SU-DHL-6 (cell line): ENCODE measurements at regions not wholly inside any gene's neighbourhood (a gene's known extent, or its start where the extent isn't known, plus 50 kb on each side); places are given as distances from the start of the nearest gene placed in this dataset.

Experiments
- H2AFZ ChIP-seq: fragments of 200-600 bp; sonication (generic); 2 replicates; pipeline ENCODE4 v1.6.1; 2014; ENCODE audit warnings: low read depth, mild to moderate bottlenecking, moderate library complexity, mixed read lengths, antibody characterized with exemption, low read length; ENCODE audit not compliant: severe bottlenecking
- H3F3A ChIP-seq: fragments of 200-600 bp; shearing (Covaris generic); 2 replicates; pipeline ENCODE4 v1.6.0; 2016; ENCODE audit warnings: antibody characterized with exemption, mild to moderate bottlenecking; ENCODE audit not compliant: insufficient read depth
- H3K27ac ChIP-seq: fragments of 200-600 bp; sonication (generic); 2 replicates; pipeline ENCODE4 v1.5.1; 2016; ENCODE audit warnings: low read depth, mild to moderate bottlenecking, low read length, moderate library complexity, mixed read lengths
- H3K27me3 ChIP-seq: fragments of 200-600 bp; sonication (generic), shearing (Covaris generic); 2 replicates; pipeline ENCODE4 v1.6.0; 2014; ENCODE audit warnings: mild to moderate bottlenecking, low read length
- H3K36me3 ChIP-seq: fragments of 200-600 bp; sonication (generic); 2 replicates; pipeline ENCODE4 v1.6.1; 2014; ENCODE audit warnings: mild to moderate bottlenecking, low read length, mixed read lengths
- H3K4me2 ChIP-seq: fragments of 300-600, 200-600 bp; shearing (Covaris generic), sonication (generic); 2 replicates; pipeline ENCODE4 v1.6.0; 2014; ENCODE audit warnings: low read length, low read depth, mild to moderate bottlenecking; ENCODE audit not compliant: poor library complexity, severe bottlenecking
- H3K4me3 ChIP-seq: fragments of 200-600 bp; sonication (generic); 2 replicates; pipeline ENCODE4 v1.5.1; 2014; ENCODE audit warnings: antibody characterized with exemption, low read length, mild to moderate bottlenecking, mixed read lengths; ENCODE audit not compliant: insufficient read depth, poor library complexity, severe bottlenecking
- H3K79me2 ChIP-seq: fragments of 200-600 bp; sonication (generic); 2 replicates; pipeline ENCODE4 v1.6.1; 2014; ENCODE audit warnings: mild to moderate bottlenecking, low read length, moderate library complexity; ENCODE audit not compliant: insufficient read depth
- H3K9ac ChIP-seq: fragments of 200-600 bp; sonication (generic); 2 replicates; pipeline ENCODE4 v1.7.0; 2014; ENCODE audit warnings: mild to moderate bottlenecking, low read length
- H3K9me2 ChIP-seq: fragments of 200-600 bp; sonication (generic); replicated peaks from 2 replicates; pipeline ENCODE4 v1.6.1; 2014; ENCODE audit warnings: low read length; ENCODE audit not compliant: insufficient read depth
- H3K9me3 ChIP-seq: fragments of 200-600 bp; sonication (generic); 2 replicates; pipeline ENCODE4 v1.6.1; 2014; ENCODE audit warnings: low read length, mixed read lengths; ENCODE audit not compliant: insufficient read depth
- H4K20me1 ChIP-seq: fragments of 200-600 bp; sonication (generic); 2 replicates; pipeline ENCODE4 v1.6.1; 2014; ENCODE audit warnings: low read depth, mild to moderate bottlenecking, antibody characterized with exemption, low read length, moderate library complexity, mixed read lengths
- CTCF ChIP-seq: fragments of 200-600 bp; sonication (generic); IDR thresholded peaks from one replicate; pipeline ENCODE4 v1.5.1; 2017; ENCODE audit warnings: antibody characterized with exemption, mild to moderate bottlenecking, low read length, moderate library complexity; ENCODE audit not compliant: insufficient read depth, poor library complexity, severe bottlenecking
- EZH2phosphoT487 ChIP-seq: fragments of 200-600 bp; sonication (generic), shearing (Covaris generic); conservative IDR thresholded peaks from 2 replicates; pipeline ENCODE4 v1.6.1; 2018; ENCODE audit warnings: mild to moderate bottlenecking, antibody characterized with exemption, low read length, moderate library complexity, mixed read lengths

- no peaks in the 10 kb centered on the region for H3K27me3 ChIP-seq
- no peak for TF ChIP-seq CTCF
- no peak for TF ChIP-seq EZH2phosphoT487
- no peaks in the 10 kb centered on the region for H3K79me2 ChIP-seq
- no peak overlapping the region for H3K9ac ChIP-seq
- H2AFZ ChIP-seq, result no peak overlapping the region
- H3K4me3 ChIP-seq, result no peak overlapping the region
- H3K36me3 ChIP-seq, result no peaks in the 10 kb centered on the region
- no peaks in the 10 kb centered on the region for H4K20me1 ChIP-seq
- H3K9me2 ChIP-seq, result no peaks in the 10 kb centered on the region
- H3K9me3 ChIP-seq, result no peaks in the 10 kb centered on the region
- H3K27ac ChIP-seq, result no peak overlapping the region
- H3K4me2 ChIP-seq, result no peak overlapping the region
- no peaks in the 10 kb centered on the region for H3F3A ChIP-seq
Measured at GRCh38 chr3:8405144-8405543, 96.5 kb upstream of the LMCD1 start.

- no peaks in the 10 kb centered on the region for H3K79me2 ChIP-seq
- no peak overlapping the region for H3K4me2 ChIP-seq
- no peaks in the 10 kb centered on the region for H3F3A ChIP-seq
- H3K9me2 ChIP-seq, result no peaks in the 10 kb centered on the region
- no peaks in the 10 kb centered on the region for H3K9me3 ChIP-seq
- no peak overlapping the region for H2AFZ ChIP-seq
- no peaks in the 10 kb centered on the region for H4K20me1 ChIP-seq
- no peak for TF ChIP-seq CTCF
- TF ChIP-seq EZH2phosphoT487, result no peak
- H3K27ac ChIP-seq, result no peak overlapping the region
- H3K4me3 ChIP-seq, result no peak overlapping the region
- no peaks in the 10 kb centered on the region for H3K36me3 ChIP-seq
- H3K27me3 ChIP-seq, result no peaks in the 10 kb centered on the region
- H3K9ac ChIP-seq, result no peak overlapping the region
Measured at GRCh38 chr3:8406479-8406878, 95.1 kb upstream of the LMCD1 start.

- TF ChIP-seq EZH2phosphoT487 (no peak), CTCF (no peak)
- Histone ChIP-seq H4K20me1 (no peaks in the 10 kb centered on the region), H3K9me3 (no peaks in the 10 kb centered on the region), H3F3A (no peaks in the 10 kb centered on the region), H3K4me3 (no peak overlapping the region), H3K27ac (no peak overlapping the region), H3K9ac (no peak overlapping the region), H2AFZ (no peak overlapping the region), H3K27me3 (no peaks in the 10 kb centered on the region), H3K4me2 (no peak overlapping the region), H3K36me3 (no peaks in the 10 kb centered on the region), H3K9me2 (no peaks in the 10 kb centered on the region), H3K79me2 (no peaks in the 10 kb centered on the region)
Measured at GRCh38 chr3:8413337-8413926, 88.2 kb upstream of the LMCD1 start.
